COR-L47 (cell line): ENCODE measurements at regions not wholly inside any gene's neighbourhood (a gene's known extent, or its start where the extent isn't known, plus 50 kb on each side); places are given as distances from the start of the nearest gene placed in this dataset.

Experiments used
- DNase-seq: peaks from one replicate; lab custom pipeline; 2025; lab: John Stamatoyannopoulos, UW

DNA sequence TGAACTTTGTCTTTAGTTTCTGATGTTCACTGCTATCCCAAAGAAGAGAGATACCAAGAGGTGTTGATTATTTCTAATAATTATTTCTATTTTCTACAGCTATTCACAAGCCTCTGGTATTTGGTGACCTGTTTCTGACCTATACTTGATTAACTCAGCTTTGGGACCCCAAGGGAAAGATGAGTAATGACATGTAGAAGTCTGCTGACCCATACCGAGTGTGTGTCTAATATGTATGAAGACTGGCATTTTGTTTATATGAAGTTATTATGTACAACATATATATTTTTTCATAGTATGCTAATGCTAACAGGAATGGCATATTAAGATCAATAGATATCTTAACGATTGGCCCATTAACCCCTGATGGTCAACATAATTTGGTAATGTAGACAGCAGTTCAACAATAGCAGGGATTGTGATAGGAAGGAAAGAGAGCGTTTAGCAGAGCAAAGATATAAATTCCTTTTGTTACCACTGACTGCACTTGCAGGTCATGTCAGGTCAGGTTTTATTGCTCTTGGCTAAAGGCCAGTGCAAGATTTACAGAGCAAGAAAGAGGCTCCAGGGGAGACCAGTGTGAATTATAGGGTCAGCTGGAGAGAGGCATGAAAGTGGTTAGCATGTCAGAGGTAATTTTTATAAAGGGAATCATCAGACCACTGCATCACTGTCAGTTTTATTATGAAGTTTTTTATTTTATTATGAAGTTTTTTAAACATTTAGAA, 94.7 kb upstream of the DIPK2B start:
- DNase-seq = no peak

DNA sequence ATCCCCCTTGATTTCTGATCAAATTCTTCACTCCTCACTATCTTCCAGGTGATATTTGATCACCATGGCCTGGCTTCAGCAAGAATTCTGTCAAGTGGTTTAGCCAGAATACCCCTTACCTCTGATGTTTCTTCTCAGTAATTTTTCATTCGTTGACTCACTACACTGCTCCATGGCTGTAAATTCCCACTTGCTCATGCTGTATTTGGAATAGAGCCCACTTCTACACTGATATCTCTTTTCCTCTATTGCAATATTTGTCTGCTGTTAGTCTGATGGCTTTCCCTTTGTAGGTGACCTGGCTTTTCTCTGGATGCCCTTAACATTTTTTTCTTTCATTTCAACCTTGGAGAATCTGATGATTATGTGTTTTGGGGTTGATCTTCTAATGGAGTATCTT, 73.9 kb upstream of the DIPK2B start:
- DNase-seq = no peak

DNA sequence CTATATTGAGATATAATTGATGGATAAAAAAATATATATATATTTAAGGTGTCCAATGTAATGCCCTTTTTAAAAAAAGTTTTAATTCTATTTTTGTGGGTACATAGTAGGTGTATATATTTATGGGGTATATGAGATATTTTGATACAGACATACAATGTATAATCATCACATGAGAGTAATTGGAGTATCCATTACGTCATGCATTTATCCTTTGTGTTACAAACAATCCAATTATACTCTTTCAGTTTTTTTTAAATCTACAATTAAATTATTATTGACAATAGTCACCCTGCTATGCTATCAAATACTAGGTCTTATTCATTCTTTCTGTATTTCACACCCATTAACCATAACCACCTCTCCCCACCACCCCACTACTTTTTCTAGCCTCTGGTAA, 66.3 kb upstream of the DIPK2B start:
- no peak for DNase-seq

DNA sequence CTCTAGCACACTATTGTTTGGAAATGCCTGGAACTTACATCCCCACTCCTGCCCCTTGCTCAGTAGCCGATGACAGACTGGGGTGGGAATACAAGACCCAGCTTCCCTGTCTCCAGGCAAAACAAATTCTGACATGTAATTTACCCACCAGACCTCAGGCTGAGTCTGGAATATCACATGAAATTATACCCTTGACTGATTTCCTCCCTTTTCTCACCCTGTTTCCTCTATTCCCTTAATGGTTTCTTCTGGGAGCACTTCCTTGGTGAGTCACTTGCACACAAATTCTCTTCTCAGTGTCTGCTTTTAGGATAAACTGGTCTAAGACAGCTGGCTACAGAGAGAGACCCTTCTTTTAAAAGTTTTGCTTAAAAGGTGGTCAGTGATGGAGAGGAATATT, 65.8 kb upstream of the DIPK2B start:
- DNase-seq = no peak

DNA sequence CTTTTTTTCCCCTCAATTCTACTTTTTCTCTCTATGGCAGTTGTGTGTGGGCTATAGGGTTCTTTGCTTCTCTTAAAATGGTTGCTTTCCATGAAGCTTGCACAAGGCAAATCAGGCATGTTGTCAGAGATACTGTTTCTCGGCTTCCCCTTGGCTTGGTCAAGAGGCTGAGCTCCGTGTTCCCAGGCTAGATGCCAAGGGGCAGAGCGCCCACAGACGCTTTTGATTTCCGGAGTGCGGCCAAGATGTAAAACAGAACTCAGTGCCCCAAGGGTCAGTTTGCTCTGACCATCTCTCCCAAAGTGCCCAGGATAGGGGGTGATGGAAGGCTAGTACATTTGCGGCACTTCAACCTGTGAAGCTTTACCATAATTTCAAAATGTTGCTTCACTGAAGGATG, 64.2 kb upstream of the DIPK2B start:
- DNase-seq = no peak

DNA sequence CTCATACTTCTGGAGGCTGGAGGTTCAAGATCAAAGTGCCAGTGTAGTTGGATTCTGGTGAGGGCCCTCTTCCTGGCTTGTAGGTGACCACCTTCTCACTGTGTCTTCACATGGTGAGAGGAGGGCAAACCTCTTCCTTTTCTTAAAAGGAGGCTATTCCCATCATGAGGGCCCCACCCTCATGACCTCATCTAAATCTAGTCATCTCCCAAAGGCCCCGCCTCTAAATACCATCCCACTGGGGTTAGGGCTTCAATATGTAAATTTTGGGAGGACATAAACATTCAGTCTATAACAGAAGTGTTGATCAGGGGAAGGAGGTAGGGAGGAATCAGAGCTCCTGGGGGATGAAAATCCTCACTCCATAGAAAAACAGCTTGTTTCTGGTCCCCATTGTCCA, 60.8 kb upstream of the DIPK2B start:
- no peak for DNase-seq

DNA sequence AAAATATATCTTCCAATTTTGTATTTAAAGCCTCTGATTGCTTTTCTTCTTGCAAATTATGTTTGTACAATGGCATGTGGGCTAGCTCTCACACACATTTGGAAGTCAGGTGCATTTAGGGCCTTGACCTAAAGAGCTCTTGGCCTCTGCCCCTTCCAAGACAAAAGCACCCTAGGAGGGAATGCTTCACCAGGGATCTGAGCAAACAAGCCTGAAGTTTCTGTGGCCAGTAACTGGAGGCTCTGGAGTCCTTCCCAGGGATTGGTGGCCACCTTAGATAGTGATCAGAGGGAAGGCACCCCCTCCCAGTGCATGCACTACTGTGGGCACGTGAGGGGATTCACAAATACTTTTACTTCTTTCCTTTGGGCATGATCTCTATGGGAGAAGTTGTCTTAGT, 60.3 kb upstream of the DIPK2B start:
- no peak for DNase-seq

DNA sequence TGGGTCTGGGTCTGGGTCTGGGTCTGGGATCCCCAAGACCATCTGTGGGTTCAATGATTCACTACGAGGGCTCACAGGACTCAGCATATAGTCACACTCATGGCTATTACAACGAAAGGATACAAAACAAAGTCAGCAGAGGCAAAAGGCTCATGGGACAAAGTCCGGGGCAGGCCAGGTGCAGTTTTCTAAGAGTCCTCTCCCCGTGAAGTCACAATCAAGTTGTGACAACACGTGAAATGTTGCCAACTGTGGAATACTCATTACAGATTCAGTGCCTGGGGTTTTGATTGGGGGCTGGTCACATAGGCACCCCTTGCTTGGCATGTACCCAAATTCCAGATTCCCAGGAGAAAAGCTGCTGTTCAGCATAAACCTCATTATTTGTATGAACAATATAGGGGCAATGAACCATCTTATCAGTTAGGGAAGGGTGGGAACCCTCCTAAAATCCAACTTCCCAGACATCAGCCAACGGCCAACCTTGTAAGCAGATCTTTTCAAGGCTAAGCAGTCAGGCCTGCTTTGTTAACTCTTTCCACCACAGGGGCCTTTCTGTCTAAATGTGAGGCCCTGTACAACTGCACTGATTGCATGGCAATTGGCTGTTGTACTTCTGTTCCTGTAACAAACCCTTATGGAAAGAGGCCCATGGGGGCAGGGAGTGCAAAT, 58.2 kb upstream of the DIPK2B start:
- DNase-seq = no peak
